Upper lobe of right lung (tissue), 1 donor: ENCODE measurements at regions not wholly inside any gene's neighbourhood (a gene's known extent, or its start where the extent isn't known, plus 50 kb on each side); places are given as distances from the start of the nearest gene placed in this dataset.

Experiments
- ATAC-seq: fragments of 200-7000 bp; cut with Tn5 transposase; one replicate; pipeline ENCODE4 v1.9.1; 2020; ENCODE audit warnings: mild to moderate bottlenecking, moderate library complexity
- DNase-seq: peaks from one replicate; pipeline ENCODE4 v3.0.0-alpha.2; 2020
- H3K27ac ChIP-seq: fragments of 200-600 bp; one replicate; pipeline ENCODE4 v1.8.0; 2022
- H3K27me3 ChIP-seq: fragments of 200-600 bp; one replicate; pipeline ENCODE4 v1.8.0; 2022; ENCODE audit warnings: mild to moderate bottlenecking
- H3K36me3 ChIP-seq: fragments of 200-600 bp; one replicate; pipeline ENCODE4 v1.8.0; 2022
- H3K4me1 ChIP-seq: fragments of 200-600 bp; one replicate; pipeline ENCODE4 v1.8.0; 2022
- H3K4me3 ChIP-seq: fragments of 200-600 bp; one replicate; pipeline ENCODE4 v1.8.0; 2022; ENCODE audit warnings: mild to moderate bottlenecking
- H3K9me3 ChIP-seq: fragments of 200-600 bp; one replicate; pipeline ENCODE4 v1.8.0; 2022
- CTCF ChIP-seq: fragments of 200-600 bp; IDR thresholded peaks from one replicate; pipeline ENCODE4 v1.8.0; 2022; ENCODE audit warnings: antibody characterized with exemption
- intact Hi-C: fragments of 100-400 bp; cut with DNase I; formaldehyde crosslinking; loops from one replicate; pipeline ENCODE4 v1.11.0; 2022
- donor health status: DM: no; HTN: yes; CAD: no; lungs with severe emphysema.

- ATAC-seq (no peak), DNase-seq (no peak)
- Histone ChIP-seq H3K4me1 (no peaks in the 10 kb centered on the region), H3K9me3 (no peaks in the 10 kb centered on the region), H3K27me3 (no peaks in the 10 kb centered on the region), H3K27ac (no peak overlapping the region), H3K4me3 (no peak overlapping the region), H3K36me3 (no peaks in the 10 kb centered on the region)
- TF ChIP-seq CTCF: no peak
- intact Hi-C loops: no loop called here
These were observed 640.7 kb downstream of the ADGRL2 start for GRCh38 chr1:82441402-82441801.

- no peak for TF ChIP-seq CTCF
- Histone ChIP-seq H3K4me3 (no peak overlapping the region), H3K36me3 (no peaks in the 10 kb centered on the region), H3K4me1 (no peaks in the 10 kb centered on the region), H3K27me3 (no peaks in the 10 kb centered on the region), H3K27ac (no peak overlapping the region), H3K9me3 (no peaks in the 10 kb centered on the region)
- DNase-seq (no peak), ATAC-seq (no peak)
- intact Hi-C loops: no loop called here
These were observed 622.6 kb downstream of the ADGRL2 start for GRCh38 chr1:82423174-82423815.

GRCh38 chr1:82421782-82422181 is 621.0 kb downstream of the ADGRL2 start:
- no peak for DNase-seq
- ATAC-seq: no peak
- H3K36me3 ChIP-seq: no peaks in the 10 kb centered on the region
- no peaks in the 10 kb centered on the region for H3K9me3 ChIP-seq
- H3K27me3 ChIP-seq: no peaks in the 10 kb centered on the region
- intact Hi-C loops: no loop called here
- no peaks in the 10 kb centered on the region for H3K4me1 ChIP-seq
- no peak for TF ChIP-seq CTCF
- no peak overlapping the region for H3K27ac ChIP-seq
- no peak overlapping the region for H3K4me3 ChIP-seq

- H3K4me3 ChIP-seq: no peak overlapping the region
- intact Hi-C loops: no loop called here
- ATAC-seq: no peak
- H3K4me1 ChIP-seq: no peaks in the 10 kb centered on the region
- H3K9me3 ChIP-seq: no peaks in the 10 kb centered on the region
- TF ChIP-seq CTCF: no peak
- no peak overlapping the region for H3K27ac ChIP-seq
- no peaks in the 10 kb centered on the region for H3K36me3 ChIP-seq
- H3K27me3 ChIP-seq: no peaks in the 10 kb centered on the region
- no peak for DNase-seq
These were observed 619.9 kb downstream of the ADGRL2 start for GRCh38 chr1:82420584-82420983.

GRCh38 chr1:82411605-82412004 is 610.9 kb downstream of the ADGRL2 start:
- intact Hi-C loops: no loop called here
- H3K27ac ChIP-seq: no peak overlapping the region
- ATAC-seq (no peak), DNase-seq (no peak)
- no peak for TF ChIP-seq CTCF
- no peak overlapping the region for H3K4me3 ChIP-seq
- H3K27me3 ChIP-seq: no peaks in the 10 kb centered on the region
- no peaks in the 10 kb centered on the region for H3K9me3 ChIP-seq
- no peaks in the 10 kb centered on the region for H3K4me1 ChIP-seq
- H3K36me3 ChIP-seq: no peaks in the 10 kb centered on the region

GRCh38 chr1:82405333-82405732 is 604.6 kb downstream of the ADGRL2 start:
- no peak for ATAC-seq
- intact Hi-C loops: no loop called here
- Histone ChIP-seq H3K4me3 (no peak overlapping the region), H3K27ac (no peak overlapping the region), H3K27me3 (no peaks in the 10 kb centered on the region), H3K9me3 (no peaks in the 10 kb centered on the region), H3K4me1 (no peaks in the 10 kb centered on the region), H3K36me3 (no peaks in the 10 kb centered on the region)
- no peak for TF ChIP-seq CTCF
- no peak for DNase-seq
